T-helper 1 cell treated with Interleukin-12 subunit alpha and Interleukin-12 subunit beta and Interleukin-4 antibody, amounts not matched to agents 30 μg/mL and 1 μg/mL, for 36 hours (primary cell): ENCODE measurements at regions not wholly inside any gene's neighbourhood (a gene's known extent, or its start where the extent isn't known, plus 50 kb on each side); places are given as distances from the start of the nearest gene placed in this dataset.
"Not testable (repeated sequence)": the region's sequence is repeated elsewhere in the genome, so short reads cannot be mapped to it uniquely, and the experiment has no call there.

Source experiments
- H3K27ac Mint-ChIP-seq: one replicate; pipeline ENCODE4 v1.8.0; 2021; ENCODE audit warnings: mild to moderate bottlenecking, mixed read lengths
- H3K27me3 Mint-ChIP-seq: one replicate; pipeline ENCODE4 v1.8.0; 2021; ENCODE audit warnings: low read depth, mixed read lengths
- H3K36me3 Mint-ChIP-seq: one replicate; pipeline ENCODE4 v1.8.0; 2021; ENCODE audit warnings: low read depth, mixed read lengths
- H3K4me1 Mint-ChIP-seq: one replicate; pipeline ENCODE4 v1.8.0; 2021; ENCODE audit warnings: low read depth, mixed read lengths
- H3K4me3 Mint-ChIP-seq: one replicate; pipeline ENCODE4 v1.8.0; 2021; ENCODE audit warnings: mild to moderate bottlenecking, moderate library complexity, mixed read lengths
- H3K9me3 Mint-ChIP-seq: one replicate; pipeline ENCODE4 v1.8.0; 2021; ENCODE audit warnings: mixed read lengths

- H3K9me3 Mint-ChIP-seq: peaks cover 4% of the 10 kb centered on the region
- H3K4me3 Mint-ChIP-seq: no peak overlapping the region
- no peaks in the 10 kb centered on the region for H3K4me1 Mint-ChIP-seq
- H3K36me3 Mint-ChIP-seq: no peaks in the 10 kb centered on the region
- no peak overlapping the region for H3K27ac Mint-ChIP-seq
- H3K27me3 Mint-ChIP-seq: peaks cover 17% of the 10 kb centered on the region
These were observed 440.9 kb downstream of the DIRAS2 start for GRCh38 chr9:90201766-90202165.

- no peak overlapping the region for H3K27ac Mint-ChIP-seq
- H3K9me3 Mint-ChIP-seq: no peaks in the 10 kb centered on the region
- no peak overlapping the region for H3K4me3 Mint-ChIP-seq
These were observed 438.3 kb downstream of the DIRAS2 start for GRCh38 chr9:90204128-90204831.

GRCh38 chr9:90213045-90213444, 429.6 kb downstream of the DIRAS2 start:
- H3K4me3 Mint-ChIP-seq, H3K4me1 Mint-ChIP-seq, H3K27ac Mint-ChIP-seq, H3K9me3 Mint-ChIP-seq, H3K27me3 Mint-ChIP-seq, H3K36me3 Mint-ChIP-seq: not testable (repeated sequence)

More at GRCh38 chr9:90204128-90204831, 438.3 kb downstream of the DIRAS2 start:
- Mint-ChIP-seq H3K4me1 (no peaks in the 10 kb centered on the region), H3K27me3 (peaks cover 18% of the 10 kb centered on the region), H3K36me3 (no peaks in the 10 kb centered on the region)

GRCh38 chr9:90219548-90220118, 423.0 kb downstream of the DIRAS2 start:
- Mint-ChIP-seq H3K36me3 (no peaks in the 10 kb centered on the region), H3K9me3 (no peaks in the 10 kb centered on the region), H3K4me1 (no peaks in the 10 kb centered on the region), H3K27ac (no peak overlapping the region), H3K27me3 (no peaks in the 10 kb centered on the region), H3K4me3 (no peak overlapping the region)

GRCh38 chr9:90221899-90222298, 420.7 kb downstream of the DIRAS2 start:
- not testable (repeated sequence) for H3K27ac Mint-ChIP-seq, H3K36me3 Mint-ChIP-seq, H3K27me3 Mint-ChIP-seq, H3K9me3 Mint-ChIP-seq, H3K4me1 Mint-ChIP-seq, H3K4me3 Mint-ChIP-seq

- not testable (repeated sequence) for H3K27me3 Mint-ChIP-seq, H3K9me3 Mint-ChIP-seq, H3K4me1 Mint-ChIP-seq, H3K4me3 Mint-ChIP-seq, H3K36me3 Mint-ChIP-seq, H3K27ac Mint-ChIP-seq
These were observed 415.7 kb downstream of the DIRAS2 start for GRCh38 chr9:90226839-90227338.

GRCh38 chr9:90233081-90233480, 409.5 kb downstream of the DIRAS2 start:
- H3K27me3 Mint-ChIP-seq, H3K4me1 Mint-ChIP-seq, H3K9me3 Mint-ChIP-seq, H3K4me3 Mint-ChIP-seq, H3K27ac Mint-ChIP-seq, H3K36me3 Mint-ChIP-seq: not testable (repeated sequence)

- Mint-ChIP-seq H3K27ac (no peak overlapping the region), H3K36me3 (no peaks in the 10 kb centered on the region), H3K27me3 (peaks cover 38% of the 10 kb centered on the region), H3K4me1 (no peaks in the 10 kb centered on the region), H3K4me3 (no peak overlapping the region), H3K9me3 (no peaks in the 10 kb centered on the region)
These were observed 402.1 kb downstream of the DIRAS2 start for GRCh38 chr9:90240541-90240940.

GRCh38 chr9:90245661-90246060, 397.0 kb downstream of the DIRAS2 start:
- no peak overlapping the region for H3K4me3 Mint-ChIP-seq
- no peaks in the 10 kb centered on the region for H3K9me3 Mint-ChIP-seq
- no peaks in the 10 kb centered on the region for H3K36me3 Mint-ChIP-seq
- no peak overlapping the region for H3K27ac Mint-ChIP-seq
- peaks cover 43% of the 10 kb centered on the region for H3K27me3 Mint-ChIP-seq
- H3K4me1 Mint-ChIP-seq: no peaks in the 10 kb centered on the region

- no peaks in the 10 kb centered on the region for H3K36me3 Mint-ChIP-seq
- no peaks in the 10 kb centered on the region for H3K4me1 Mint-ChIP-seq
- no peak overlapping the region for H3K4me3 Mint-ChIP-seq
- H3K9me3 Mint-ChIP-seq: no peaks in the 10 kb centered on the region
- H3K27ac Mint-ChIP-seq: no peak overlapping the region
- H3K27me3 Mint-ChIP-seq: peaks cover 29% of the 10 kb centered on the region
These were observed 393.5 kb downstream of the DIRAS2 start for GRCh38 chr9:90249094-90249493.

GRCh38 chr9:90251316-90251715, 391.3 kb downstream of the DIRAS2 start:
- Mint-ChIP-seq H3K4me1 (no peaks in the 10 kb centered on the region), H3K27me3 (peaks cover 19% of the 10 kb centered on the region)

GRCh38 chr9:90256345-90256744, 386.3 kb downstream of the DIRAS2 start:
- Mint-ChIP-seq H3K4me3 (no peak overlapping the region), H3K9me3 (peaks cover 11% of the 10 kb centered on the region), H3K4me1 (no peaks in the 10 kb centered on the region), H3K27me3 (peaks cover 17% of the 10 kb centered on the region), H3K36me3 (no peaks in the 10 kb centered on the region), H3K27ac (no peak overlapping the region)

More at GRCh38 chr9:90251316-90251715, 391.3 kb downstream of the DIRAS2 start:
- Mint-ChIP-seq H3K4me3 (no peak overlapping the region), H3K27ac (no peak overlapping the region), H3K36me3 (no peaks in the 10 kb centered on the region), H3K9me3 (no peaks in the 10 kb centered on the region)

- Mint-ChIP-seq H3K9me3 (peaks cover 18% of the 10 kb centered on the region), H3K27ac (no peak overlapping the region), H3K4me3 (no peak overlapping the region), H3K27me3 (peaks cover 8% of the 10 kb centered on the region), H3K36me3 (no peaks in the 10 kb centered on the region), H3K4me1 (no peaks in the 10 kb centered on the region)
These were observed 383.0 kb downstream of the DIRAS2 start for GRCh38 chr9:90259311-90260246.

GRCh38 chr9:90261698-90262097, 380.9 kb downstream of the DIRAS2 start:
- no peak overlapping the region for H3K27ac Mint-ChIP-seq
- H3K27me3 Mint-ChIP-seq: peaks cover 13% of the 10 kb centered on the region
- H3K36me3 Mint-ChIP-seq: no peaks in the 10 kb centered on the region
- H3K4me1 Mint-ChIP-seq: no peaks in the 10 kb centered on the region
- peaks cover 18% of the 10 kb centered on the region for H3K9me3 Mint-ChIP-seq
- no peak overlapping the region for H3K4me3 Mint-ChIP-seq

GRCh38 chr9:90268613-90269012, 374.0 kb downstream of the DIRAS2 start:
- Mint-ChIP-seq H3K4me3 (no peak overlapping the region), H3K4me1 (no peaks in the 10 kb centered on the region), H3K36me3 (no peaks in the 10 kb centered on the region), H3K27me3 (peaks cover 22% of the 10 kb centered on the region), H3K27ac (no peak overlapping the region), H3K9me3 (no peaks in the 10 kb centered on the region)
